GM12874 (cell line): ENCODE measurements at regions not wholly inside any gene's neighbourhood (a gene's known extent, or its start where the extent isn't known, plus 50 kb on each side); places are given as distances from the start of the nearest gene placed in this dataset.

Source experiments
- CTCF ChIP-seq: IDR thresholded peaks from 2 replicates; pipeline ENCODE4 v1.5.1; 2011; ENCODE audit warnings: low read depth, mild to moderate bottlenecking, control low read depth, low read length, moderate library complexity; ENCODE audit not compliant: insufficient read depth

- no peak for TF ChIP-seq CTCF
These were observed 395.5 kb upstream of the SMIM31 start for GRCh38 chr4:164358400-164358799.

DNA sequence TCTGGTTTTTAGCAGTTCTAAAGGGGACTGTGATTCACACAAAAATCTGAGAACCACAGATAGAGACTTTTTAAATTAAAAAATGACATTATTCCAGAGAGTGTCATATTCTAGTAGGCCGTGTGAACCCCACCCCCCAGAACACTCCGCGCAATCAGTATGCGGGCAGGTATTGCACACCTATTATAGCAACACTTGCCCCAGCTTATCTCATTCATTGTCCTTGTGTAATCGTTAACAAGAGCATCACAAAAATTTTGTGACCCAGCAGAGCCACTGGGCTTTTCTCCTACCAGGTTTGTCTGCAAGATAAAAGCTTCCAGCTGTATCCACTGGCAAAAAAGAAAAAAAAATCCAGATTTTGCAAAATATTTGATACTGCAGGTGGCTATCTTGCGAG lies 394.1 kb upstream of the SMIM31 start:
- TF ChIP-seq CTCF: no peak

DNA sequence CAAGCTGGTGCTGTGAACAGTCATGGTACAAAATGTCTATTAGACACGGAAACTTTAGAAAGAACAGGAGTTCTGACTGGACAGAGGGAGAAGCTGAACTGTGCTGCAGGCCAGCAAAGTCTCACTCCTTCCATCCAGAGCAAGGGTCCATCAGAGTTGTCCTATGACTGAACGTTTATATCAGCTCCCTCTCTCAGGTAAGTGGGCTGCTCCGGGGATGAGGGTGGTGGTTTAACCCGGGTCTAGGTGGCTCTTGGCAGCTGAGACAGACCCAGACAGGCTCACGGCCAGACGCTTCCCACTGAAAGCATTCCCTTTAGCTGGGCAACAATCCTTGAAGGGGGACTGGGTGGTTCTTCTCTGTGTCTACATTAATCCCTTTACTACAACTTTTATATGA lies 385.0 kb upstream of the SMIM31 start:
- no peak for TF ChIP-seq CTCF

- no peak for TF ChIP-seq CTCF
These were observed 380.9 kb upstream of the SMIM31 start for GRCh38 chr4:164373021-164373420.

DNA sequence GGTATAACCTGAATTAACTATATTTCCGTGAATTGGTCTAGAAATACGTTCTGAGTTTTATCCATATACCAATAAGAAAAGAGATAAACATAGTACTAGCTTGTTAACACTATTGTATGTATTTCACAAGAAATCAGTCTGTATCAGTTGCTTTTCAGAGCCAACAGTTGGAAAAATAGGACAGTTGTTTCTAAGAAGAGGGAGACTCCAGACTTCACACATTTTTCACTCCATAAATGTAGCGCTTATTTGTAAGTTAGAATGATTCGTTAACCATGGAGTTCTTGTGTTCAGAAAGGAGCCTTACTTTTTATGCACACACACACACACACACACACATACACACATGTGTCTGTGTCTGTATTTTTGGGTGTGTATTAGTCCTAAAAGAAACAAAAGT lies 376.7 kb upstream of the SMIM31 start:
- TF ChIP-seq CTCF: no peak

- no peak for TF ChIP-seq CTCF
These were observed 375.6 kb upstream of the SMIM31 start for GRCh38 chr4:164378361-164378760.

DNA sequence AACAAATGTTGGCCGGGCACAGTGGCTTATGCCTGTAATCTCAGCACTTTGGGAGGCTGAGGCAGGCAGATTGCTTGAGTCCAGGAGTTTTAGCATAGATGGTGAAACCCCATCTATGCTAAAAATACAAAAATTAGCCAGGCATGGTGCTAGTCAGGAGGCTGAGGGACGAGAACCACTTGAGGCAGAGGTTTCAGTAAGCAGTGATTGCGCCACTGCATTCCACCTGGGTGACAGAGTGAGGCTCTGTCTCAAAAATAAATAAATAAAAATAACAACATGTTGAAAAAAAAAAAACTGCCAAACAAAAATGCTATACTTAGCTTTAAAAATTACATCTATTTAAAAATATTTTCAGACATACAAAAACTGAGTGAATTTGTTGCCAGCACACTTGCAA lies 374.2 kb upstream of the SMIM31 start:
- no peak for TF ChIP-seq CTCF

- TF ChIP-seq CTCF: no peak
These were observed 372.1 kb upstream of the SMIM31 start for GRCh38 chr4:164381859-164382258.
